ENCODE measurements at regions not wholly inside any gene's neighbourhood (a gene's known extent, or its start where the extent isn't known, plus 50 kb on each side); places are given as distances from the start of the nearest gene placed in this dataset.

- TF ChIP-seq POLR2A (IDR thresholded peaks at IDR 0.05; ENCODE audit: low read depth, low read length) (no peak), POLR2AphosphoS5 (IDR thresholded peaks at IDR 0.05; ENCODE audit: low read depth, low read length) (no peak)
Observed at GRCh38 chr4:182093431-182093831, 149.8 kb upstream of the TENM3 start.
